Chondrocyte (in vitro differentiated cells): ENCODE measurements at regions not wholly inside any gene's neighbourhood (a gene's known extent, or its start where the extent isn't known, plus 50 kb on each side); places are given as distances from the start of the nearest gene placed in this dataset.

Experiments used
- DNase-seq: peaks from one replicate; pipeline ENCODE4 v3.0.0; 2021; ENCODE audit warnings: mixed read lengths, low spot score
- H3K27ac Mint-ChIP-seq: one replicate; pipeline ENCODE4 v1.8.0; 2021; ENCODE audit warnings: mild to moderate bottlenecking, moderate library complexity, mixed read lengths; ENCODE audit not compliant: unreplicated experiment
- H3K27me3 Mint-ChIP-seq: 2 replicates; pipeline ENCODE4 v1.8.0; 2021; ENCODE audit warnings: low read depth, mixed read lengths
- H3K36me3 Mint-ChIP-seq: 2 replicates; pipeline ENCODE4 v1.8.0; 2021; ENCODE audit warnings: low read depth, mixed read lengths
- H3K4me1 Mint-ChIP-seq: 2 replicates; pipeline ENCODE4 v1.8.0; 2021; ENCODE audit warnings: low read depth, mild to moderate bottlenecking, mixed read lengths
- H3K4me3 Mint-ChIP-seq: one replicate; pipeline ENCODE4 v1.8.0; 2021; ENCODE audit warnings: mild to moderate bottlenecking, moderate library complexity, mixed read lengths; ENCODE audit not compliant: unreplicated experiment
- H3K9me3 Mint-ChIP-seq: 2 replicates; pipeline ENCODE4 v1.8.0; 2021; ENCODE audit warnings: low read depth, mixed read lengths
- CTCF ChIP-seq: fragments of 200-600 bp; sonication (generic); IDR thresholded peaks from 2 replicates; pipeline ENCODE4 v1.5.0; 2021; ENCODE audit warnings: antibody characterized with exemption, mild to moderate bottlenecking, moderate library complexity

GRCh38 chr18:40955351-40955750, 999.7 kb upstream of the PIK3C3 start:
- Mint-ChIP-seq H3K27ac (no peak overlapping the region), H3K9me3 (peaks cover 2% of the 10 kb centered on the region), H3K36me3 (no peaks in the 10 kb centered on the region), H3K27me3 (no peaks in the 10 kb centered on the region), H3K4me1 (no peaks in the 10 kb centered on the region), H3K4me3 (no peak overlapping the region)
- TF ChIP-seq CTCF = no peak
- DNase-seq = no peak

- Mint-ChIP-seq H3K36me3 (peaks cover 2% of the 10 kb centered on the region), H3K9me3 (peaks cover 2% of the 10 kb centered on the region), H3K4me3 (no peak overlapping the region), H3K4me1 (peaks cover 20% of the 10 kb centered on the region), H3K27me3 (no peaks in the 10 kb centered on the region), H3K27ac (no peak overlapping the region)
- TF ChIP-seq CTCF = no peak
- DNase-seq = peak; percentile 55
Measured at GRCh38 chr18:40949114-40949950, 1005.7 kb upstream of the PIK3C3 start.

GRCh38 chr18:40944576-40944975, 1010.5 kb upstream of the PIK3C3 start:
- no peak for TF ChIP-seq CTCF
- Mint-ChIP-seq H3K36me3 (peaks cover 2% of the 10 kb centered on the region), H3K4me3 (no peak overlapping the region), H3K4me1 (peaks cover 21% of the 10 kb centered on the region), H3K27me3 (no peaks in the 10 kb centered on the region), H3K9me3 (no peaks in the 10 kb centered on the region), H3K27ac (no peak overlapping the region)
- no peak for DNase-seq

- H3K4me1 Mint-ChIP-seq = peaks cover 7% of the 10 kb centered on the region
- H3K9me3 Mint-ChIP-seq = no peaks in the 10 kb centered on the region
- no peaks in the 10 kb centered on the region for H3K36me3 Mint-ChIP-seq
- H3K27me3 Mint-ChIP-seq = no peaks in the 10 kb centered on the region
- no peak for TF ChIP-seq CTCF
- no peak overlapping the region for H3K27ac Mint-ChIP-seq
- DNase-seq = peak; percentile 59
- no peak overlapping the region for H3K4me3 Mint-ChIP-seq
Measured at GRCh38 chr18:40939656-40940515, 1015.1 kb upstream of the PIK3C3 start.

GRCh38 chr18:40938615-40939014, 1016.4 kb upstream of the PIK3C3 start:
- Mint-ChIP-seq H3K4me1 (no peaks in the 10 kb centered on the region), H3K9me3 (no peaks in the 10 kb centered on the region), H3K36me3 (no peaks in the 10 kb centered on the region), H3K27me3 (peaks cover 2% of the 10 kb centered on the region), H3K27ac (no peak overlapping the region), H3K4me3 (no peak overlapping the region)
- no peak for TF ChIP-seq CTCF
- no peak for DNase-seq
